ENCODE measurements at regions not wholly inside any gene's neighbourhood (a gene's known extent, or its start where the extent isn't known, plus 50 kb on each side); places are given as distances from the start of the nearest gene placed in this dataset.
A peak's percentile ranks its signal among the peaks of the same experiment; 100 is the strongest.

DNA sequence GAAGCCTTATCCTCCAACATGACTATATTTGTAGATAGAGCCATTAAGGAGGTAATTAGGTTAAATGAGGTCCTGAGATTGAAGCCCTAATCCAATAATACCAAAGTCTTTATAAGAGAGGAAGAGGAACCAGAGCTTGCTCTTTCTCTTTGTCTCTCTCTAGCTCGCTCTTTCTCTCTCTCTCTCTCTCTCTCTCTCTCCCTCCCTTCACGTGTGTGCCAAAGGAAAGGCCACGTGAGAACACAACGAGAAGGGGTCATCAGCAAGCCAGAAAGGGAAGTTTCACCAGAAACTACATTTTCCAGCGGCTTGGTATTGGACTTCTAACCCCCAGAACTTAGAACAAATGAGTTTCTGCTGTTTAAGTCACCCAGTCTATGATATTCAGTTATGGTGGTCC, 1540.5 kb downstream of the C4orf33 start:
- Histone ChIP-seq H3K4me3 (no peak overlapping the region), H3K9me3 (no peaks in the 10 kb centered on the region), H3K27ac (no peak overlapping the region), H3K36me3 (no peaks in the 10 kb centered on the region), H3K27me3 (no peaks in the 10 kb centered on the region), H3K4me1 (peaks cover 0 to 3% (median 0%) of the 10 kb centered on the region in 3 donors)
- 81 to 85% methylated on average over 5 of the region's 5 CpGs for WGBS, 2 donors
- ATAC-seq (no peak), FAIRE-seq (no peak), DNase-seq (no peak)
- TF ChIP-seq, protein P1, sequence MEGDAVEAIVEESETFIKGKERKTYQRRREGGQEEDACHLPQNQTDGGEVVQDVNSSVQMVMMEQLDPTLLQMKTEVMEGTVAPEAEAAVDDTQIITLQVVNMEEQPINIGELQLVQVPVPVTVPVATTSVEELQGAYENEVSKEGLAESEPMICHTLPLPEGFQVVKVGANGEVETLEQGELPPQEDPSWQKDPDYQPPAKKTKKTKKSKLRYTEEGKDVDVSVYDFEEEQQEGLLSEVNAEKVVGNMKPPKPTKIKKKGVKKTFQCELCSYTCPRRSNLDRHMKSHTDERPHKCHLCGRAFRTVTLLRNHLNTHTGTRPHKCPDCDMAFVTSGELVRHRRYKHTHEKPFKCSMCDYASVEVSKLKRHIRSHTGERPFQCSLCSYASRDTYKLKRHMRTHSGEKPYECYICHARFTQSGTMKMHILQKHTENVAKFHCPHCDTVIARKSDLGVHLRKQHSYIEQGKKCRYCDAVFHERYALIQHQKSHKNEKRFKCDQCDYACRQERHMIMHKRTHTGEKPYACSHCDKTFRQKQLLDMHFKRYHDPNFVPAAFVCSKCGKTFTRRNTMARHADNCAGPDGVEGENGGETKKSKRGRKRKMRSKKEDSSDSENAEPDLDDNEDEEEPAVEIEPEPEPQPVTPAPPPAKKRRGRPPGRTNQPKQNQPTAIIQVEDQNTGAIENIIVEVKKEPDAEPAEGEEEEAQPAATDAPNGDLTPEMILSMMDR (IDR thresholded peaks at IDR 0.05): no peak
- intact Hi-C loops (cut with DNase I): no loop called here

- ATAC-seq: no peak
- Histone ChIP-seq H3K9me3 (no peaks in the 10 kb centered on the region), H3K4me3 (no peak overlapping the region), H3K27ac (no peak overlapping the region), H3K4me1 (peaks cover 0 to 3% (median 0%) of the 10 kb centered on the region in 3 donors), H3K36me3 (no peaks in the 10 kb centered on the region), H3K27me3 (no peaks in the 10 kb centered on the region)
- intact Hi-C loops (cut with DNase I): no loop called here
- 72 to 73% methylated on average over 2 of the region's 2 CpGs for WGBS, 2 donors
- TF ChIP-seq, protein P1 (IDR thresholded peaks at IDR 0.05): no peak
- no peak for FAIRE-seq
- DNase-seq: no peak
Measured at GRCh38 chr4:130640592-130640991, 1544.6 kb downstream of the C4orf33 start.

- no peak for ATAC-seq
- TF ChIP-seq, protein P1 (IDR thresholded peaks at IDR 0.05): no peak
- no peaks in the 10 kb centered on the region for H3K27me3 ChIP-seq
Measured at GRCh38 chr4:130646886-130647285, 1550.9 kb downstream of the C4orf33 start.

DNA sequence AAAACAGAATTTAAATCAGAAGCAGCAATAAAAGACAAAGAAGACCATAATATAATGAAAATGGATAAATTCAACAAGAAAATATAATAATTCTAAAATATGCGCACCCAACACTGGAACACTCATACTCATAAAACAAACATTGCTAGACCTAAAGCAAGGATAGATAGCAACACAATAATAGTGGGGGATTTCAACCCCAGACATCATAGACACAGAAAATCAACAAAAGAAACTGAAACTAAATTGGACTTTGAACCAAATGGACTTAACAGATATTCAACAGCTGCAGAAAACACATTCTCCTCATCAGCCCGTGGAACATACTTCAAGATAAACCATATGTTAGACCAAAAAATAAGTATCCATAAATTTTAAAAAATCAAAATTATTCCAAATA, 1552.6 kb downstream of the C4orf33 start:
- DNase-seq (no peak), ATAC-seq (peak; percentile 48 to 87 (median 70)), FAIRE-seq (peak; percentile 26)
- 54 to 57% methylated on average over 2 of the region's 2 CpGs for WGBS, 2 donors
- H3K36me3 ChIP-seq: no peaks in the 10 kb centered on the region
- intact Hi-C loops (cut with DNase I): no loop called here
- H3K27me3 ChIP-seq: no peaks in the 10 kb centered on the region
- no peak overlapping the region for H3K27ac ChIP-seq
- H3K4me3 ChIP-seq: no peak overlapping the region
- H3K4me1 ChIP-seq: peaks cover 0 to 6% (median 0%) of the 10 kb centered on the region in 3 donors
- no peaks in the 10 kb centered on the region for H3K9me3 ChIP-seq
- TF ChIP-seq, protein P1 (IDR thresholded peaks at IDR 0.05): no peak

More at GRCh38 chr4:130646886-130647285, 1550.9 kb downstream of the C4orf33 start:
- intact Hi-C loops (cut with DNase I): no loop called here
- no peak overlapping the region for H3K4me3 ChIP-seq
- DNase-seq (no peak), FAIRE-seq (no peak)
- no peaks in the 10 kb centered on the region for H3K9me3 ChIP-seq
- H3K4me1 ChIP-seq: peaks cover 0 to 6% (median 0%) of the 10 kb centered on the region in 3 donors
- H3K27ac ChIP-seq: no peak overlapping the region
- no peaks in the 10 kb centered on the region for H3K36me3 ChIP-seq

DNA sequence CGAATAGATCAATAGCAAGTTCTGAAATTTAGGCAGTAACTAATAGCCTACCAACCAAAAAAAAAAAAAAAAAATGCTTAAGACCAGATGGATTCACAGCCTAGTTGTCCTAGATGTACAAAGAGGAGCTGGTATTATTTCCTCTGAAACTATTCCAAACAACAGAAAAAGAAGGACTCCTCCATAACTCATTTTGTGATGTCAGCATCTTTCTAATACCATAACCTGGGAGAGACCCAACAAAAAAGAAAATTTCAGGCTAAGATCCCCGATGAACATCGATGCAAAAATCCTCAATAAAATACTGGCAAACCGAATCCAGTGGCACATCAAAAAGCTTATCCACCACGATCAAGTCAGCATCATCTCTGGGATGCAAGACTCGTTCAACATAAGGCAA, 1557.9 kb downstream of the C4orf33 start:
- no peaks in the 10 kb centered on the region for H3K36me3 ChIP-seq
- no peak overlapping the region for H3K27ac ChIP-seq
- ATAC-seq (no peak), DNase-seq (no peak), FAIRE-seq (no peak)
- H3K4me1 ChIP-seq: peaks cover 0 to 2% (median 0%) of the 10 kb centered on the region in 3 donors
- no peaks in the 10 kb centered on the region for H3K9me3 ChIP-seq
- H3K4me3 ChIP-seq: no peak overlapping the region
- no peaks in the 10 kb centered on the region for H3K27me3 ChIP-seq
- intact Hi-C loops (cut with DNase I): no loop called here
- TF ChIP-seq, protein P1 (IDR thresholded peaks at IDR 0.05): no peak
- 69 to 78% methylated on average over 6 of the region's 6 CpGs for WGBS, 2 donors

Data from pancreas (tissue), 10 donors.